Adrenal gland (tissue), 5 donors: ENCODE measurements at regions not wholly inside any gene's neighbourhood (a gene's known extent, or its start where the extent isn't known, plus 50 kb on each side); places are given as distances from the start of the nearest gene placed in this dataset.

Experiments
- POLR2A ChIP-seq, 2 donors: fragments of 450-650 bp; IDR thresholded peaks; one replicate each; pipeline ENCODE4 v1.6.1; 2017; ENCODE audit warnings: antibody characterized with exemption in 2 of 2, mild to moderate bottlenecking in 2 of 2, moderate library complexity in 1 of 2
- TF ChIP-seq, protein P1 (sequence below), 6 experiments: fragments of 450-650 bp in 4 of 6; fragments of 200-600 bp in 2 of 6; sonication (generic) in 1 of 6; IDR thresholded peaks; 1 replicate in 5 of 6; 2 replicates in 1 of 6; pipeline versions ENCODE4 v1.5.1 to v1.8.0; 2016 to 2021; ENCODE audit warnings: antibody characterized with exemption in 6 of 6, mild to moderate bottlenecking in 2 of 6, moderate library complexity in 1 of 6
- donor health status: DM: no; HTN: no; CAD: no.

GRCh38 chr11:70900540-70900939, 351.8 kb downstream of the SHANK2 start:
- no peak for TF ChIP-seq POLR2A (IDR thresholded peaks at IDR 0.05)
- TF ChIP-seq, protein P1, sequence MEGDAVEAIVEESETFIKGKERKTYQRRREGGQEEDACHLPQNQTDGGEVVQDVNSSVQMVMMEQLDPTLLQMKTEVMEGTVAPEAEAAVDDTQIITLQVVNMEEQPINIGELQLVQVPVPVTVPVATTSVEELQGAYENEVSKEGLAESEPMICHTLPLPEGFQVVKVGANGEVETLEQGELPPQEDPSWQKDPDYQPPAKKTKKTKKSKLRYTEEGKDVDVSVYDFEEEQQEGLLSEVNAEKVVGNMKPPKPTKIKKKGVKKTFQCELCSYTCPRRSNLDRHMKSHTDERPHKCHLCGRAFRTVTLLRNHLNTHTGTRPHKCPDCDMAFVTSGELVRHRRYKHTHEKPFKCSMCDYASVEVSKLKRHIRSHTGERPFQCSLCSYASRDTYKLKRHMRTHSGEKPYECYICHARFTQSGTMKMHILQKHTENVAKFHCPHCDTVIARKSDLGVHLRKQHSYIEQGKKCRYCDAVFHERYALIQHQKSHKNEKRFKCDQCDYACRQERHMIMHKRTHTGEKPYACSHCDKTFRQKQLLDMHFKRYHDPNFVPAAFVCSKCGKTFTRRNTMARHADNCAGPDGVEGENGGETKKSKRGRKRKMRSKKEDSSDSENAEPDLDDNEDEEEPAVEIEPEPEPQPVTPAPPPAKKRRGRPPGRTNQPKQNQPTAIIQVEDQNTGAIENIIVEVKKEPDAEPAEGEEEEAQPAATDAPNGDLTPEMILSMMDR (IDR thresholded peaks at IDR 0.05): no peak
